ENCODE measurements at regions not wholly inside any gene's neighbourhood (a gene's known extent, or its start where the extent isn't known, plus 50 kb on each side); places are given as distances from the start of the nearest gene placed in this dataset.

- TF ChIP-seq POLR2A (IDR thresholded peaks at IDR 0.05): no peak
- TF ChIP-seq CTCF (IDR thresholded peaks at IDR 0.05): no peak
These were observed 64.1 kb upstream of the INSIG1 start for GRCh38 chr7:155233311-155234157.
